ENCODE measurements at regions not wholly inside any gene's neighbourhood (a gene's known extent, or its start where the extent isn't known, plus 50 kb on each side); places are given as distances from the start of the nearest gene placed in this dataset.

- no peak for DNase-seq
- Histone ChIP-seq H3K27ac (no peak overlapping the region), H3K36me3 (replicated peaks) (no peaks in the 10 kb centered on the region), H3K27me3 (replicated peaks) (no peaks in the 10 kb centered on the region), H3K4me3 (ENCODE audit: low read depth, low read length) (no peak overlapping the region)
- in situ Hi-C loops (cut with HindIII; ENCODE audit: low pct_ligation_motif_present, low sequenced_read_pairs): no loop called here
- no peak for TF ChIP-seq CTCF (IDR thresholded peaks at IDR 0.05; ENCODE audit: low read depth, low read length, missing control alignments)
Observed at GRCh38 chr5:4540375-4541173, 599.6 kb upstream of the ADAMTS16 start.

GRCh38 chr5:4541334-4541733 lies 598.8 kb upstream of the ADAMTS16 start:
- no peak for TF ChIP-seq CTCF (IDR thresholded peaks at IDR 0.05; ENCODE audit: low read depth, low read length, missing control alignments)
- no peak overlapping the region for H3K4me3 ChIP-seq (ENCODE audit: low read depth, low read length)
- no peaks in the 10 kb centered on the region for H3K36me3 ChIP-seq (replicated peaks)
- no peak overlapping the region for H3K27ac ChIP-seq
- in situ Hi-C loops (cut with HindIII; ENCODE audit: low pct_ligation_motif_present, low sequenced_read_pairs): no loop called here
- H3K27me3 ChIP-seq (replicated peaks): no peaks in the 10 kb centered on the region
- DNase-seq: no peak

- H3K4me3 ChIP-seq (ENCODE audit: low read depth, low read length): no peak overlapping the region
- in situ Hi-C loops (cut with HindIII; ENCODE audit: low pct_ligation_motif_present, low sequenced_read_pairs): no loop called here
- H3K27me3 ChIP-seq (replicated peaks): no peaks in the 10 kb centered on the region
- no peak for TF ChIP-seq CTCF (IDR thresholded peaks at IDR 0.05; ENCODE audit: low read depth, low read length, missing control alignments)
- H3K27ac ChIP-seq: no peak overlapping the region
- DNase-seq: no peak
- H3K36me3 ChIP-seq (replicated peaks): no peaks in the 10 kb centered on the region
Observed at GRCh38 chr5:4542145-4542778, 597.9 kb upstream of the ADAMTS16 start.

GRCh38 chr5:4544049-4544670 lies 596.0 kb upstream of the ADAMTS16 start:
- in situ Hi-C loops (cut with HindIII; ENCODE audit: low pct_ligation_motif_present, low sequenced_read_pairs): no loop called here
- Histone ChIP-seq H3K4me3 (ENCODE audit: low read depth, low read length) (no peak overlapping the region), H3K36me3 (replicated peaks) (no peaks in the 10 kb centered on the region), H3K27me3 (replicated peaks) (no peaks in the 10 kb centered on the region), H3K27ac (no peak overlapping the region)
- no peak for DNase-seq
- no peak for TF ChIP-seq CTCF (IDR thresholded peaks at IDR 0.05; ENCODE audit: low read depth, low read length, missing control alignments)

DNA sequence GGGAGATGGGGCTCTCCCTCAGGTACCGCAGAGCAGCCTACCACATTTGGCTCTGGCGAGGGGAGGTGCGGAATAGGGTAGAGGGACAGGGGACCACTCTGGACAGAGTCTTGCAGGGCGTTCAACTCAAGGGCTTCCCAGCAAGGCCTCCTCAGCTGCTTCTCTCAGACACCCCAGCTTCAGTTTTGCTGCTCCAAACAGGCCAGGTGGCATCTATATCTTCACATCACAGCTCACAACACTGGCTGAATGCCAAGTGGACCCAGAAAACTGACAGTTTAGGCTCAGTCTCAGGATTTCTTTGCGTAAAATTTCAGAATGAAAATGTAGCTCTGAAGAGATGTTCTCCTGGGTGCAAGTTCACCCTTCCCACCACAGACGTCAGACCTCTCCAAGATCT lies 592.6 kb upstream of the ADAMTS16 start:
- no peak overlapping the region for H3K27ac ChIP-seq
- no peak for DNase-seq
- TF ChIP-seq CTCF (IDR thresholded peaks at IDR 0.05; ENCODE audit: low read depth, low read length, missing control alignments): no peak
- no peaks in the 10 kb centered on the region for H3K36me3 ChIP-seq (replicated peaks)
- no peaks in the 10 kb centered on the region for H3K27me3 ChIP-seq (replicated peaks)
- H3K4me3 ChIP-seq (ENCODE audit: low read depth, low read length): no peak overlapping the region
- in situ Hi-C loops (cut with HindIII; ENCODE audit: low pct_ligation_motif_present, low sequenced_read_pairs): no loop called here
